ENCODE measurements at regions not wholly inside any gene's neighbourhood (a gene's known extent, or its start where the extent isn't known, plus 50 kb on each side); places are given as distances from the start of the nearest gene placed in this dataset.

- CTCF ChIA-PET = no interaction called here
- no peak for DNase-seq (ENCODE audit: low read depth, low spot score)
- POLR2A ChIA-PET = no interaction called here
- TF ChIP-seq, protein P1, sequence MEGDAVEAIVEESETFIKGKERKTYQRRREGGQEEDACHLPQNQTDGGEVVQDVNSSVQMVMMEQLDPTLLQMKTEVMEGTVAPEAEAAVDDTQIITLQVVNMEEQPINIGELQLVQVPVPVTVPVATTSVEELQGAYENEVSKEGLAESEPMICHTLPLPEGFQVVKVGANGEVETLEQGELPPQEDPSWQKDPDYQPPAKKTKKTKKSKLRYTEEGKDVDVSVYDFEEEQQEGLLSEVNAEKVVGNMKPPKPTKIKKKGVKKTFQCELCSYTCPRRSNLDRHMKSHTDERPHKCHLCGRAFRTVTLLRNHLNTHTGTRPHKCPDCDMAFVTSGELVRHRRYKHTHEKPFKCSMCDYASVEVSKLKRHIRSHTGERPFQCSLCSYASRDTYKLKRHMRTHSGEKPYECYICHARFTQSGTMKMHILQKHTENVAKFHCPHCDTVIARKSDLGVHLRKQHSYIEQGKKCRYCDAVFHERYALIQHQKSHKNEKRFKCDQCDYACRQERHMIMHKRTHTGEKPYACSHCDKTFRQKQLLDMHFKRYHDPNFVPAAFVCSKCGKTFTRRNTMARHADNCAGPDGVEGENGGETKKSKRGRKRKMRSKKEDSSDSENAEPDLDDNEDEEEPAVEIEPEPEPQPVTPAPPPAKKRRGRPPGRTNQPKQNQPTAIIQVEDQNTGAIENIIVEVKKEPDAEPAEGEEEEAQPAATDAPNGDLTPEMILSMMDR (IDR thresholded peaks at IDR 0.05; ENCODE audit: insufficient read depth, low read length, missing control alignments) = no peak
- H3K4me3 ChIP-seq (ENCODE audit: low read depth, low read length) = no peak overlapping the region
Measured at GRCh38 chr4:58961283-58961682, 1851.1 kb upstream of the IGFBP7 start.

GRCh38 chr4:58961925-58962324 is 1851.7 kb upstream of the IGFBP7 start:
- CTCF ChIA-PET = no interaction called here
- no peak overlapping the region for H3K4me3 ChIP-seq (ENCODE audit: low read depth, low read length)
- POLR2A ChIA-PET = no interaction called here
- TF ChIP-seq, protein P1 (IDR thresholded peaks at IDR 0.05; ENCODE audit: insufficient read depth, low read length, missing control alignments) = no peak
- DNase-seq (ENCODE audit: low read depth, low spot score) = no peak

DNA sequence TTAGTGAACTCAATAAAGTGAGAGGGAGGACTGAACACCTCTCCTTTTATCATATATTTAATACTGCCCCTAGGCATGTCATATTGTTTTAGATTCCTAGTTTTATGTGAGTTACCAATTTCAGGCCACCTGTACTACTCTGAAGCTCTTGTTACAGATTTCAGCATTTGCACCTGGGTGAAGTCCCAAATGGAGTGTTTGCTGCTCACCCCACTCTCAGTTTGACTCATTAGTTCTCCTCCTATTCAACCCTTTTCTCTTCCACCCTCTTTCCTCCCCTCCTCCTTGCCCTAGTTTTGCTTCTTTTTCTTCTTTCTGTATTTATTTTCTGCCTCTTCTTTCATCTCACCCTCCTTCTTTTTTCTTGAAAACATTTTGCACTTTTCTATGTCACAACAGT is 1852.2 kb upstream of the IGFBP7 start:
- no peak overlapping the region for H3K4me3 ChIP-seq (ENCODE audit: low read depth, low read length)
- ChIA-PET CTCF (no interaction called here), POLR2A (no interaction called here)
- no peak for DNase-seq (ENCODE audit: low read depth, low spot score)
- TF ChIP-seq, protein P1 (IDR thresholded peaks at IDR 0.05; ENCODE audit: insufficient read depth, low read length, missing control alignments) = no peak

DNA sequence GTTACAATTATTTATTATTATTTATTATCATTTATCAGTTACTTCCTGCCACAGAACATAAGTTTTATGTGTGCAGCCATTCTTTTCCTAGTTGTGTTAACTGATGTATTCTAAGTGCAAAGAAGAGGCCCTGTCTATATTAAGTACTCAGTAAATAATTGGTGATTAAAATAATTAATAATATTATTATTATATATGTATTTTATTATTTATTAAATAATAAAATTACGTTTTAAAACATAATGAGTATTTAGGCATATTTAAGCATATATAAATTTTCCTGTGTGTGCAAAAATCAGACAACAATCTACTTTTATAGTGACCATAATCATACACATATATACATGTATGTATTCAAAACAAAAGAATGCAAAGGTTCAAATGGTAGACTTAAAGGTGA is 1871.6 kb upstream of the IGFBP7 start:
- TF ChIP-seq, protein P1 (IDR thresholded peaks at IDR 0.05; ENCODE audit: insufficient read depth, low read length, missing control alignments) = no peak
- CTCF ChIA-PET = no interaction called here
- H3K4me3 ChIP-seq (ENCODE audit: low read depth, low read length) = no peak overlapping the region
- no peak for DNase-seq (ENCODE audit: low read depth, low spot score)
- POLR2A ChIA-PET = no interaction called here

DNA sequence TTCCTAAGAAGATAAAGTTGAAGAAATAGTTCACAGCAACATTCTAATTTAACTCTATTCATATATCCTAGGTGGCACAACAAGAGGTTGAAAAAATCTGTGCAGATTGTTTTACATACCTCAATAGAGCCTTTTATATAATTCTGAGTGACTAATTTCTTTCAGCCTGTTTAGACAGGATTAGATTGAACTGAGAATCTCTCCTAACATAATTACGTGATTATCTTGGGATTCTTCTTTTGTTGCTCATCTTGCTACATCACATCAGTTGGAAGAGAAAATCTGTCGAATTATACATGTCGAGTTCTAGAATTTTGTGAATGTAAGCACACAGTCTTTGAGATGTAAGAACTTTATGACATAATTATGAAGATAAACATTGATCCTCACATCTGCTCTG is 1873.7 kb upstream of the IGFBP7 start:
- no peak for DNase-seq (ENCODE audit: low read depth, low spot score)
- TF ChIP-seq, protein P1 (IDR thresholded peaks at IDR 0.05; ENCODE audit: insufficient read depth, low read length, missing control alignments) = no peak
- ChIA-PET POLR2A (no interaction called here), CTCF (no interaction called here)
- no peak overlapping the region for H3K4me3 ChIP-seq (ENCODE audit: low read depth, low read length)

GRCh38 chr4:59002148-59002547 is 1892.0 kb upstream of the IGFBP7 start:
- POLR2A ChIA-PET = no interaction called here
- DNase-seq (ENCODE audit: low read depth, low spot score) = no peak
- TF ChIP-seq, protein P1 (IDR thresholded peaks at IDR 0.05; ENCODE audit: insufficient read depth, low read length, missing control alignments) = no peak
- CTCF ChIA-PET = no interaction called here
- H3K4me3 ChIP-seq (ENCODE audit: low read depth, low read length) = no peak overlapping the region
